ENCODE measurements at regions not wholly inside any gene's neighbourhood (a gene's known extent, or its start where the extent isn't known, plus 50 kb on each side); places are given as distances from the start of the nearest gene placed in this dataset.

- TF ChIP-seq, protein P1, sequence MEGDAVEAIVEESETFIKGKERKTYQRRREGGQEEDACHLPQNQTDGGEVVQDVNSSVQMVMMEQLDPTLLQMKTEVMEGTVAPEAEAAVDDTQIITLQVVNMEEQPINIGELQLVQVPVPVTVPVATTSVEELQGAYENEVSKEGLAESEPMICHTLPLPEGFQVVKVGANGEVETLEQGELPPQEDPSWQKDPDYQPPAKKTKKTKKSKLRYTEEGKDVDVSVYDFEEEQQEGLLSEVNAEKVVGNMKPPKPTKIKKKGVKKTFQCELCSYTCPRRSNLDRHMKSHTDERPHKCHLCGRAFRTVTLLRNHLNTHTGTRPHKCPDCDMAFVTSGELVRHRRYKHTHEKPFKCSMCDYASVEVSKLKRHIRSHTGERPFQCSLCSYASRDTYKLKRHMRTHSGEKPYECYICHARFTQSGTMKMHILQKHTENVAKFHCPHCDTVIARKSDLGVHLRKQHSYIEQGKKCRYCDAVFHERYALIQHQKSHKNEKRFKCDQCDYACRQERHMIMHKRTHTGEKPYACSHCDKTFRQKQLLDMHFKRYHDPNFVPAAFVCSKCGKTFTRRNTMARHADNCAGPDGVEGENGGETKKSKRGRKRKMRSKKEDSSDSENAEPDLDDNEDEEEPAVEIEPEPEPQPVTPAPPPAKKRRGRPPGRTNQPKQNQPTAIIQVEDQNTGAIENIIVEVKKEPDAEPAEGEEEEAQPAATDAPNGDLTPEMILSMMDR (conservative IDR thresholded peaks at IDR 0.05; ENCODE audit: low read length): no peak
- no peak for TF ChIP-seq EZH2phosphoT487 (IDR thresholded peaks at IDR 0.05; ENCODE audit: borderline replicate concordance)
These were observed 632.3 kb downstream of the TBC1D22A start for GRCh38 chr22:47394504-47395440.
